Breast epithelium (tissue), 4 donors: ENCODE measurements at regions not wholly inside any gene's neighbourhood (a gene's known extent, or its start where the extent isn't known, plus 50 kb on each side); places are given as distances from the start of the nearest gene placed in this dataset.

Experiments
- DNase-seq, 2 donors: peaks; one replicate each; pipeline ENCODE4 v3.0.0-alpha.2; 2019; ENCODE audit warnings: low spot score in 2 of 2
- H3K27ac ChIP-seq, 2 donors: fragments of 200-600 bp; sonication (generic) in 1 of 2; one replicate each; pipeline ENCODE4 v1.5.1; 2016 to 2019; ENCODE audit warnings: mild to moderate bottlenecking in 1 of 2
- H3K27me3 ChIP-seq, 2 donors: fragments of 200-600 bp; sonication (generic) in 1 of 2; one replicate each; pipeline versions ENCODE4 v1.5.1 to v1.6.0; 2017 to 2019; ENCODE audit warnings: control low read depth in 1 of 2, mild to moderate bottlenecking in 1 of 2
- H3K36me3 ChIP-seq: fragments of 200-600 bp; one replicate; pipeline ENCODE4 v1.5.1; 2019
- H3K4me1 ChIP-seq, 2 donors: fragments of 200-600 bp; sonication (generic); one replicate each; pipeline ENCODE4 v1.5.1; 2016 to 2019; ENCODE audit warnings: control low read depth in 1 of 2
- H3K4me3 ChIP-seq, 3 donors: fragments of 200-600 bp; sonication (generic); 1 replicate in 2 of 3; 2 replicates in 1 of 3; pipeline ENCODE4 v1.5.1; 2016 to 2019; ENCODE audit warnings: mild to moderate bottlenecking in 3 of 3, moderate library complexity in 2 of 3
- H3K9me3 ChIP-seq, 2 donors: fragments of 200-600 bp; sonication (generic) in 1 of 2; one replicate each; pipeline ENCODE4 v1.5.1; 2016 to 2019; ENCODE audit warnings: control low read depth in 1 of 2
- CTCF ChIP-seq, 3 donors: fragments of 450-650 bp; IDR thresholded peaks; one replicate each; pipeline ENCODE4 v1.5.1; 2016 to 2017; ENCODE audit warnings: antibody characterized with exemption in 3 of 3, mild to moderate bottlenecking in 3 of 3, moderate library complexity in 3 of 3
- POLR2A ChIP-seq: fragments of 450-650 bp; IDR thresholded peaks from one replicate; pipeline ENCODE4 v1.6.1; 2016; ENCODE audit warnings: antibody characterized with exemption, mild to moderate bottlenecking, moderate library complexity
- POLR2AphosphoS5 ChIP-seq, 3 donors: sonication (generic); formaldehyde crosslinking; IDR thresholded peaks; one replicate each; pipeline ENCODE4 v1.6.1; 2017; ENCODE audit warnings: antibody characterized with exemption in 3 of 3
- intact Hi-C: fragments of 100-400 bp; cut with DNase I; formaldehyde crosslinking; loops from one replicate; pipeline ENCODE4 v1.15.1; 2023; ENCODE audit warnings: low total_unique reads

DNA sequence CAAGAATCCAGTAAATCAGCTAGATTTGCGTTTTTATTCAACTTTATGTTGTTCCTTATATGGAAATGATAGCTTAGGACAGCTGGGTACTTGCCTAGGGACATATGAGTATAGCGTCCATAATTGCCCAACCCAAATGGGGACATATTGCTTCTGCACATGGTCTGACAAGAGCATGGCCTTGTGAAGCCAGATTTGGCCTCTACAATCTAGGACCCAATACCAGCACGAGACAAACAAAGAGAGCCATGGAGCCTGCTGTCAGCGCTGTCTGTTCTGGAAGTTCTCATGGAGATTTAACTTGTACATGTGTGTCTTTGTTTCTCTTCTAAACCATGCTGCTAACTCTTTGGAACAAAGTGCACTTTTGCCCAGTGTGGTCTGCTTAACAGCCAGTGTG, 240.0 kb upstream of the CAMK1G start:
- no peaks in the 10 kb centered on the region for H3K36me3 ChIP-seq
- no peaks in the 10 kb centered on the region for H3K27me3 ChIP-seq
- TF ChIP-seq POLR2A (no peak), POLR2AphosphoS5 (IDR thresholded peaks at IDR 0.05) (no peak), CTCF (IDR thresholded peaks at IDR 0.05) (no peak)
- no peak for DNase-seq
- H3K4me3 ChIP-seq, result no peak overlapping the region
- H3K4me1 ChIP-seq, result no peaks in the 10 kb centered on the region
- H3K27ac ChIP-seq, result no peak overlapping the region
- intact Hi-C loops, result no loop called here
- no peaks in the 10 kb centered on the region for H3K9me3 ChIP-seq

DNA sequence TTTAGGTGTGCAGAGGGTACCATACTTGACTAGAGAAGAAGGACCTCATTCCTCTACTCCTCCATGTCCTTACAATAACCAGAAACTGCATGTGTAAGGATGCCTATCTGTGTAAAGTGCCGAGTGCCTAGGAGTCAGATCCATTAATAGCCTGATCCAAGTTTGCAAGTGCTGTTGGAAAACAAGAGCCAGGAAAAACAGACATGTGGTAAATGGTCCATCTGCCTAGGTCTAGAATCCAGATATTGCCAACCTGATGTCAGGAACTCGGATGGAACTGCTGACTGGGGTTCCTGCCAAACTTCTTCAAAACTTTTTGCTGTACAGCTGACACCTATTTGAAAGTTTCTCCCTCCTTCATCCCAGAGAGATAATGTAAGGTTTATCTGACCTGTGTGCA, 239.4 kb upstream of the CAMK1G start:
- Histone ChIP-seq H3K27me3 (no peaks in the 10 kb centered on the region), H3K9me3 (no peaks in the 10 kb centered on the region), H3K36me3 (no peaks in the 10 kb centered on the region), H3K4me3 (no peak overlapping the region), H3K27ac (no peak overlapping the region), H3K4me1 (no peaks in the 10 kb centered on the region)
- intact Hi-C loops, result no loop called here
- TF ChIP-seq POLR2A, result no peak
- TF ChIP-seq POLR2AphosphoS5 (IDR thresholded peaks at IDR 0.05), result no peak
- TF ChIP-seq CTCF (IDR thresholded peaks at IDR 0.05), result no peak
- no peak for DNase-seq

- H3K27ac ChIP-seq, result no peak overlapping the region
- H3K4me1 ChIP-seq, result no peaks in the 10 kb centered on the region
- DNase-seq, result no peak
- H3K4me3 ChIP-seq, result no peak overlapping the region
- H3K27me3 ChIP-seq, result no peaks in the 10 kb centered on the region
- intact Hi-C loops, result no loop called here
- TF ChIP-seq POLR2AphosphoS5 (IDR thresholded peaks at IDR 0.05) (no peak), CTCF (IDR thresholded peaks at IDR 0.05) (no peak), POLR2A (no peak)
- H3K36me3 ChIP-seq, result no peaks in the 10 kb centered on the region
- H3K9me3 ChIP-seq, result no peaks in the 10 kb centered on the region
These were observed 233.9 kb upstream of the CAMK1G start for GRCh38 chr1:209349363-209350308.

DNA sequence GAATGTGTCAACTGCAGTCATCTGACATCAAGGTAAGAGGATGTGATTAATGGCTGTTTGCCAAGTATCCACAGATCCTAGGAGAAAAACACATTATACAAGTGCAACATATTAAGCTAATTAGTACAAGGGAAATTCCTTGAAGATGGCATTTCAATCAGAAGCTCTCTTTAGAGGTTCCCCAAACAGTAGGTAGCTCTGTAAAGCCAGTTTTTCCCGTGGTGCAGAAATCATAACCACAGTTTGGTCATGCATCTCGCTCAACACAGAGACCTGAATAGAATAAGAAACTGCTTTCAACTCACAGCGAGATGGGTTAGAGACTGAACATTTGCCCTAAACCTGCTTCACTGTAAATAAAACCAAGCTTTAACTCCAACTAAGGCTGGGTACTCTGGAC, 230.5 kb upstream of the CAMK1G start:
- intact Hi-C loops, result no loop called here
- no peaks in the 10 kb centered on the region for H3K36me3 ChIP-seq
- TF ChIP-seq POLR2AphosphoS5 (IDR thresholded peaks at IDR 0.05) (no peak), POLR2A (no peak), CTCF (IDR thresholded peaks at IDR 0.05) (no peak)
- no peak overlapping the region for H3K27ac ChIP-seq
- no peaks in the 10 kb centered on the region for H3K4me1 ChIP-seq
- H3K9me3 ChIP-seq, result no peaks in the 10 kb centered on the region
- H3K27me3 ChIP-seq, result no peaks in the 10 kb centered on the region
- no peak overlapping the region for H3K4me3 ChIP-seq
- DNase-seq, result no peak

DNA sequence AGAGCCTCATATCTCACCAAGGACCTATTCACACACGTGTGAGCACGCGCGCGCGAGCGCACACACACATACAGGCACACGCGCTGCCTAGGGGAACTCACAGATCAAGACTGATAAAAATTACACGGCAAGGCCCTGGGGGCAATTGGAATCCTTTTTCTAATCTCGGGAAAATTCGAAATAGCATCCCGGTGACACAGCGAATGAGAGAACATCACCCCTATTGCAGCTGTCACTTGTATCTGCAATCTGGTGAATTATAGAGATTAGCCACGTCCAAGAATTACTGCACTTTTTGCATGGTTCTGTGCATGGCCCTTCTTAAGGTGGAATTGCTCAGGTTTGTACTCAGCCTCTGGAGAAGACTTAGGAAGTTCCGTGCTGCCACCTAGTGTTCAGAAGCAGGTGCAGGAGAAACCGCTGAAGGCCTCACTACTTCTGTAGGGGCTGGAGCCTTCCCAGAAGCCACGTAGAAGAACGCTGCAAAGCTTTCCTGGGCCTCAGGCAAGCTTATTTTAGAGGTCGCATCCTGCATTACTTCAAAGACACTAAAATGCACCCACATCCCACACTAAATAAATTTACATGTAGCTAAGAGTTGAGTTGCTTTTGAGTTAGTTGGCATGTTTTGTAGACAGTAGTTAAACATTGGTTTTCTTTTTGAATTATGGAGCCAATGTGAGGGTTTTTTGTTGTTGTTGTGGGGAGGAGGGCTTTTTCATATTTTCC, 229.2 kb upstream of the CAMK1G start:
- Histone ChIP-seq H3K9me3 (no peaks in the 10 kb centered on the region), H3K36me3 (no peaks in the 10 kb centered on the region), H3K27me3 (no peaks in the 10 kb centered on the region), H3K27ac (peak overlapping the region; percentile 73 to 77), H3K4me1 (no peaks in the 10 kb centered on the region), H3K4me3 (no peak overlapping the region)
- TF ChIP-seq CTCF (IDR thresholded peaks at IDR 0.05) (peak; percentile 59 to 74 (median 68)), POLR2AphosphoS5 (IDR thresholded peaks at IDR 0.05) (no peak)
- DNase-seq, result peak; percentile 63 to 81
- intact Hi-C loops, result no loop called here
